Breast epithelium (tissue), 3 donors: ENCODE measurements at regions not wholly inside any gene's neighbourhood (a gene's known extent, or its start where the extent isn't known, plus 50 kb on each side); places are given as distances from the start of the nearest gene placed in this dataset.

Source experiments
- POLR2A ChIP-seq: fragments of 450-650 bp; IDR thresholded peaks from one replicate; pipeline ENCODE4 v1.6.1; 2016; ENCODE audit warnings: antibody characterized with exemption, mild to moderate bottlenecking, moderate library complexity
- POLR2AphosphoS5 ChIP-seq, 3 donors: sonication (generic); formaldehyde crosslinking; IDR thresholded peaks; one replicate each; pipeline ENCODE4 v1.6.1; 2017; ENCODE audit warnings: antibody characterized with exemption in 3 of 3
- TF ChIP-seq, protein P1 (sequence below), 3 donors: fragments of 450-650 bp; IDR thresholded peaks; one replicate each; pipeline ENCODE4 v1.5.1; 2016 to 2017; ENCODE audit warnings: antibody characterized with exemption in 3 of 3, mild to moderate bottlenecking in 3 of 3, moderate library complexity in 3 of 3

DNA sequence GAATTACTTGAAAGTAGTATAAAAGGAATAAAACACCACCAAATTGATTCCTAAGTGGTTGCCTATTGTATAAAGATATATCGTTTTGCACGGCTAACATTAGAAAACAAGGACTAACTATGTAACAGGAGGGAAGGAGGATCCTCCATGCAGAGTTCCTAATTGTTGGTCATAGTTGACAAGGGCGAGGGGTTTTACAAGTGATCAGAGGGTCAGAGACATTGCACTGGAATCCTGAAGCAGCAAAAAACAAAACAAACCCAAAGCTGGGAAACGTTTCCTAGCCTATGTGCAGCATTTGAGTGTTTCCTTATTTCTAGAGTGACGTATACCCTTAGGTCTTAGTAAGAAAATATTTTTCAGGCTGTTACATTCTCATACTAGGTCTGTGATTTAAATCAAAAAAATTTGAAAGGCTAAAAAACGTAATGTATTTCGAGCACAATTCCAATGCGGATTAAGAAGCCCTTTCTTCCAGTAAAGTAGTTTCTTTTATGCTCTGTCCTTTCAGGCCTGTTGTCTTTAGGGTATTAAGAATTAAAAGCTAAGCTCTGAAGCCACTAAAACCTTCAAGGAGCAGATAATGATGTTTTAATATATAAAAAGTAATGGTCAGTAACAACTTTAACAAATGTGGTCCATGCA is 373.8 kb upstream of the MMS22L start:
- TF ChIP-seq, protein P1, sequence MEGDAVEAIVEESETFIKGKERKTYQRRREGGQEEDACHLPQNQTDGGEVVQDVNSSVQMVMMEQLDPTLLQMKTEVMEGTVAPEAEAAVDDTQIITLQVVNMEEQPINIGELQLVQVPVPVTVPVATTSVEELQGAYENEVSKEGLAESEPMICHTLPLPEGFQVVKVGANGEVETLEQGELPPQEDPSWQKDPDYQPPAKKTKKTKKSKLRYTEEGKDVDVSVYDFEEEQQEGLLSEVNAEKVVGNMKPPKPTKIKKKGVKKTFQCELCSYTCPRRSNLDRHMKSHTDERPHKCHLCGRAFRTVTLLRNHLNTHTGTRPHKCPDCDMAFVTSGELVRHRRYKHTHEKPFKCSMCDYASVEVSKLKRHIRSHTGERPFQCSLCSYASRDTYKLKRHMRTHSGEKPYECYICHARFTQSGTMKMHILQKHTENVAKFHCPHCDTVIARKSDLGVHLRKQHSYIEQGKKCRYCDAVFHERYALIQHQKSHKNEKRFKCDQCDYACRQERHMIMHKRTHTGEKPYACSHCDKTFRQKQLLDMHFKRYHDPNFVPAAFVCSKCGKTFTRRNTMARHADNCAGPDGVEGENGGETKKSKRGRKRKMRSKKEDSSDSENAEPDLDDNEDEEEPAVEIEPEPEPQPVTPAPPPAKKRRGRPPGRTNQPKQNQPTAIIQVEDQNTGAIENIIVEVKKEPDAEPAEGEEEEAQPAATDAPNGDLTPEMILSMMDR (IDR thresholded peaks at IDR 0.05), result no peak
- TF ChIP-seq POLR2A, result no peak
- no peak for TF ChIP-seq POLR2AphosphoS5 (IDR thresholded peaks at IDR 0.05)
